Left forelimb (tissue), 1 donor: ENCODE measurements at regions not wholly inside any gene's neighbourhood (a gene's known extent, or its start where the extent isn't known, plus 50 kb on each side); places are given as distances from the start of the nearest gene placed in this dataset.

ENCODE experiments used
- DNase-seq: peaks from one replicate; pipeline ENCODE4 v3.0.0-alpha.2; 2018; ENCODE audit warnings: low spot score

- DNase-seq: no peak
Measured at GRCh38 chr9:1201901-1202300, 151.7 kb downstream of the DMRT2 start.

GRCh38 chr9:1202512-1203280 lies 152.5 kb downstream of the DMRT2 start:
- no peak for DNase-seq

DNA sequence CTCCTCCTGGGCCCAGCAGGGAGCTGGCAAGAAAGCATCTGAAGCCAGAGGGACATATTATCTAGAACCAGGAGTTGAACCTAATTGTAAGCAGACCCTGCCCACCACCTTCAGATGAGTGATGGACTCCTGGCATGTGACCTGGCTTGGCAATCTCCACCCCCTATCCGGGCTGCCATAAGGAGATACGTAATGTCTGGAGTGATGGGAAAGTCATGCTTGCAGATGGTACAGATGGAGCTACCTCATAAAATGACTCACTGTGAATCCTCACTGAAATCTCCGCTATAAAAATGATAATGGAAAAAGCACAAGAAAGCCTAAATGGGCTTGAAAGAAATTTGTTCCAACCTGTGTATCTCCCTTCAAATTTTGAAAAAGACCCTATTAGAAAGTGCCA lies 157.5 kb downstream of the DMRT2 start:
- DNase-seq: no peak

DNA sequence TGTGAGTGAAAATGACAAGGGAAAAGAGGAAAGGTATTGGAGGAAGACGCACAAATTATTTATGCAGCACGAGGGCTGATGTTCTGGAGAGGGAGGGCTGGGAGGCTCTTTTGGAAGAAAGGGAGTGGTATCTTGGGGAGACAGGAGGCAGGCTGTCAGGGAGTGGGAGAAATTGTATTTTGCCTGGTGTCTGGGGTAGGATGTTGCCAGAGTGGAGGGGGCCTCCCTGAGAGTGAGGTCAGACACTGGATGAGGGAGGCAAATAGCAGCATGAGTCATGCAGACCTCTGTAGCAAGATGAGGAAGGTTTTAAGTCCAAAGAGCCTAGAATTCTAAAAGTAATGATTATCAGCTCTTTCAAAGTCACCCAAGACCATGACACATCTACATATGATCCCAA lies 158.0 kb downstream of the DMRT2 start:
- DNase-seq: no peak

DNA sequence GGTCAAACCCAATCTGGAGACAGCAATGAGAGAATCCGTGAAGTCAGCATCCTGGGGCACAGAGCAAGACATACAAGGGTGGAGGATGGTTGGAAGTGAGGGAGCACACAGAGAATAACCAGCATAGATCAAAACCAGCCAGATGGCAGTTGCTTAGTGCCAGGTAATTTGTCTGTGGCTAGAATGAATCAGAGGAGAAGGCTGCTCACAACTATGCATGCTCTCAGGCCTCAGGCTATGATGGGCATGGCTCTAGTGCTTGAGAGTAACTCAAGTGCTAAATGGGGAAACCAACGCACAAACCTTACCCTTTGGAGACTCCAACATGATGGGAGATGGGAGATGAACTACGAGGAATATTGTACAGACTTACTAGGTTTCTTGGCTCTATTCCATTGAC lies 160.8 kb downstream of the DMRT2 start:
- DNase-seq: no peak

DNA sequence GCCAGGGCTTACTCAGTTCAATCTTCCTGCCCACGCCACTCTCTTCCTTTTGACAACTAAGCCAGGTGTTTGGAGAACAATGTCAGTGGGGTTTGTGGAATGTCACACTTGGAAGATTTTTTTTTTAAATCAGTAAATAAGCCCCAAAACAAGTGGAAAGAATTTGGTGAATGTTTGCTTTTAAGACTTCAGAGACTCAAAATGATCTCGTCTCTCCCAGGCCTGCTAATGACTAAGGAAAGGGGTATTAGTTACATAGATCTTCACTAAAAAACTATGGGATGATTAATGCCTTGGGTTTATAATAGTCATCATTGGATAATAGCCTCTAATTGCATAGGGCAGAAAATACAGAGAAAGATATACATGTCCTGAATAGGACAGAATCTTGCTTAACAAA lies 166.4 kb downstream of the DMRT2 start:
- no peak for DNase-seq

DNA sequence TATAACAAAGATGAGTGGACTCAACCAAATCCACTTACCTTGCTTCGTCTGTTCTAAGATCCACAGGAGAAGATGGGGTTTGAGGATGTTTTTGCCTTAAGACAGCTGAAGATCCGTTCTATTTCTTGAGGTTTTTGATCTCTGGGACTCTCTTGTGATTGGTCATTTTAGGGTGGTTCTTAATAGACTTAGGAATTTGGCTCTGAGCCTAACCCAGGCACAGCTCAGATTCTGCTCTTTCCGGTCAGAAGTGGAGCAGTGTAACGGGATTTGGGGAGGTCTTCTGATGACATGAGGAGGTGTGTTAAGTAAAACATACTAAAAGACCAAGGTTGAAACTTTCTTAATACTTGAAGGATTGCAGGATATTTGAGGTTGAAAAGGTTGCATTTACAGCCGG lies 166.9 kb downstream of the DMRT2 start:
- DNase-seq: no peak

- no peak for DNase-seq
Measured at GRCh38 chr9:1219284-1219683, 169.1 kb downstream of the DMRT2 start.

GRCh38 chr9:1221298-1221697 lies 171.1 kb downstream of the DMRT2 start:
- DNase-seq: no peak

- no peak for DNase-seq
Measured at GRCh38 chr9:1222511-1222910, 172.4 kb downstream of the DMRT2 start.

DNA sequence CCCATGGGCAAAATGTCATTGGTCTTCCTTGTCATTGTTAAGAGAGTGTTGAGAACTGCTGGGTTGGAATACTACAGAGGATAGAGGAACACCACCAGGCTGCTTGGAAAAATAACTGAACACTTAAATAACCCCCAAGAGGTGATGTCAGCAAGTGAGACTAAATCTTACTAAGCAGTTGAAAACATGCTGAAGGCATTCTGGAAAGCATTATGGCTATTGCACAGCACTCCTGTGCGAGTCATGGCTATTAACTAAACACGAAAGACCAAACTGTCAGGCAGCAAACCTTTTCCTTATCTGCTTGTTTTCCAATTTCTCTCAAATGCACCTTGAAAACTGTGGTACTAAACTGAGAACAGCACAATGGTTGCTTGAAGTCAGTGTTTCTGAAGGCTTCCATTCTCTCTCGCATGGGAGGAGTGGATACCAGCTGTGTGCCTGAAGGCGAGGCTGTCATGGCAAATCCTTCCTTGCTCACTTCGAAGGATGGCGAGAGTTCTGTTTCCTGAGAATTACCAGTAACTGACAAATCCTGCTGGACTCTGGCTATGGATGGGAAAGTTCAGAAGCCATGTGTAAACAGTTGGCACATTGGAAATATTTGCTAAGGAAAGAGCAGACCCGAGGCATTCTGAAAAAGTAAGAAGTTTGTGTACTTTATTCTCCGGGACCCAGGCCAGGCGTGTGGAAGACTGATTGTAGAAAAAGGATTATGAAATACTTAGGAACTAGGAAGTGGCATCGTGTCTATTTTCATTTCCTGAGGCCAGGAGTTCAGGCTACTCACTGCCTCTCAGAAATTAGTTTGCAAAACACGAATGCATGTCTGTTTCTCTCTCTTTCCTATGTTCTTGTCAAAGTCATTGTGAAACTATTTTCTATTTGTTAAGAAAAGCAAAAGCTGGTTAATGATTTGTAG lies 182.1 kb downstream of the DMRT2 start:
- no peak for DNase-seq

DNA sequence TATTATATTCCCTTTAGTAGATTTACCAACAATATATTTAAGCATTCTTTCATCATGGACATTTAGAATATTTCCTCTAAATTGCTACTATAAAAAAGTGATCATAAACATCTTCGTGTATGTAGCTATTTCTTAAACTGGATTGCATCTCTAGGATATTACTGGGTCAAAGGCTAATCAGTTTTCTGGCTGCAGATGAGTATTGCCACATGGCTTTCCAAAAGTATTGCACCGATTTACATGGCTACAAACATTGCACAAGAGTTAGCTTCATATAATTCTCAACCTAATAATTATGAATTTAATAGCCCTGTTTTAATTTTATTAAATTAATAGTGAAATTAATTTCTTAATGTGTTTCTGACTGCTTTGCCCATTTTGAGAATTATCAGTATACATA lies 183.4 kb downstream of the DMRT2 start:
- DNase-seq: no peak

DNA sequence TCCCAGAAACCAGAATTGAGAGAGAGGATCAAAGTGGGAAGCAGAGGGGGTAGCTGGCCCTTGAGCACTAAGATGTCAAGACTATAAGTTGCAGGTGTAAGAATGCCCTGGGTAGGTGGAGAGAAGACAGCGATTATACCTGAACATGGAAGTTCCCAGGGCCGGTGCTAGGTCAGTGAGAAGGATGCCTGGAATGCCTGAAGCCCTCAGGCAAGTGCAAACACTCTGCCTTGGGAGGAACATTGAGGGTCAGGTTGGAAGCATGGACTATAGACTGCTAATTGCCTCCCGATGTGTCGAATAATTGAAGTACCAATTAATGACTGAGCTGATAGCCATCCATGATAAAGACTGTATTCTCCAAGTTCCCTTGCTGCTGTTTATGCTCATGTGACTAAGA lies 185.5 kb downstream of the DMRT2 start:
- no peak for DNase-seq

DNA sequence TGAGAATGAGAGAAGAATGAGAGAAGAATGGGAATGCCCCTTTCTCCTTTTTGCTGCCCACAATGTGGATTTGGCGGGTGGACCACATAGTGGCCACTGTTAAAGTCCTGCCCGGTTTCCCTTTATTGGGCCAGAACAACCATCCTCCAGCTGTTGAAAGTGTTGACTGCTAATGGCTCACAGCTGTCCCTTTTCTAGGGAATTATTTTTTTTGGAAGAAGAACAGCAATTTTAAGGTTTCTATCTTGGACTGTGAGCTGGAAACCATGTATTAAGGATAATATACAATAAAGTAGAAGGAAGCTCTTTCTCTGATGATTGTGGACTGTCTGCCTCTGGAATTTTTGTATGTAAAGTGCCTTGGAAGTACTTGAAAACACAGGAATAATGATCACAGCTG lies 185.9 kb downstream of the DMRT2 start:
- DNase-seq: no peak

DNA sequence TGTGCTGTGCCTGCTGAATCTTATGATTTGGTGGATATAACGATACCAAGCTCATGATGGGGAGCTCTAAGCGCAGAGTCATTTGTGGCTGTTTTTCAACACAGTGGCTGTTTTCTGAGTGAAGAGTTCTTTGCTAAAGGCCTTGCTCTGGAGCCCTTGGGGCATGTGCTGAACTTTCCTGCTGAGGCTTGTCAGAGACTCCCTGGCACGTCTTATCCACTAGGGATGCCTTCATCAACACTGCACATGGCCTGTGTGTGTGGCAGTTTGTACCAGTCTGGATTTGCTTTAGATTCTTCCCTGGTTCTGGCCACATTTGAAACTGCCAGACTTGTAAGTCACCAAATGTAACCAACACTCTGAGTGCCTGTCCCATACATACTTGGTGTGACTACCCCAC lies 188.2 kb downstream of the DMRT2 start:
- no peak for DNase-seq

DNA sequence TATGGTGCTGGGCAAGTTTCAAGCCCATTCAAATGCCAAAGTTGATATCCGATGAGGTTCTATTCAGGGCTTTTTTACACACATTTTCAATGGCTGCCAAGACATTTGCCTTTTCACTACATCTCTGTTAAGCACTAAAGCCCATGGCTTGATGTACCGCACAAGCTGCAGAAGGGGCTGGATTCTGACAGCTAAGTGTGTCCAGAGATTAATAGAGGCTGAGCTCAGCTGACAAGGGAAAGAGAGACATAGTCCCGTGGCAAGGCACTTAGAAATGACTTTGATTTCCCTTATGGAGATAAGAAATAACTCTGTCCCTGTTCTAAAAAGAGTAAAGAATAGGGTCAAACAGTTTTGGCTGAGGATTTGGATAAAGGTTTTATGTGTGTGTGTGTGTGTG lies 198.6 kb downstream of the DMRT2 start:
- no peak for DNase-seq

GRCh38 chr9:1253064-1253979 lies 203.2 kb downstream of the DMRT2 start:
- no peak for DNase-seq

GRCh38 chr9:1254071-1254470 lies 203.9 kb downstream of the DMRT2 start:
- no peak for DNase-seq

DNA sequence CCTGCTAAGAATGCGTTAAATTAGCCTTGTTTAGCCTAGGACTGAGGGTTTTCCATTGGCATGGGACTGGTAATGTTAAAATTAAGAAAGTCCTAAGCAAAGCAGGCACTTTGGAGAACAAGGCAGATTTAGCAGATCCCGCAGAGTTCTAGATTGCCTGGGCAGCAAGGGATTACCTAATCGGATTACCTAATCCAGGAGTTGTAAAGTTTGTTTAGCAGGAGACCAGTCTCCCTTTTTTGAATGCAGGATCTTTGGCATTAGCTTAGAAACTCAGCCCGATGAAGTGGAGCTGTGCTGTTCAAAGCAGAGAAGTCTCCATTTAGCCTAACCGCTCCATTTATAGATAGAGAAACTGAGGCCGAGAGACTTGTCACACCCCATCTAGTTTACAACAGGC lies 206.0 kb downstream of the DMRT2 start:
- DNase-seq: no peak

DNA sequence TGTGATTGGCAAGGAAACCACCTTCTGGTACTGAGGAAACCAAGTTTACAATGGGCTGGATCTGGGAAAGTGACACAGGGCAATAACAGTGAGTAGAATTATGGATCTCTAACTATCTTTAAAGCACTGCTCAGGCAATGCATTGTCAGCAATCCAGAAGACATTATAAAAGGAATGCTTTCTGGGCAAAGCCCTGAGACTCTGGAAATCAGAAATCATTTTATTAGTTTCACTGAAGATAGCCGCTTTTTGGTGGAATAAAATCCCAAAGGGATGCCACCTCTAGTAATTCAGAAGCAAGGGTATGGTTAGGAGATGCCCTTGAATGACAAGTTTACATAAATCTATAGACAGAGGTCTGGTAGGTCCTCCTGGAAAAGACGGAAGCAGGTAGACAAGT lies 211.1 kb downstream of the DMRT2 start:
- DNase-seq: no peak

- DNase-seq: no peak
Measured at GRCh38 chr9:1261879-1262766, 212.0 kb downstream of the DMRT2 start.
